Suprapubic skin (tissue), 4 donors: ENCODE measurements at regions not wholly inside any gene's neighbourhood (a gene's known extent, or its start where the extent isn't known, plus 50 kb on each side); places are given as distances from the start of the nearest gene placed in this dataset.

ENCODE experiments used
- CTCF ChIP-seq, 2 donors: fragments of 200-600 bp in 1 of 2; fragments of 450-650 bp in 1 of 2; sonication (generic) in 1 of 2; IDR thresholded peaks; one replicate each; pipeline ENCODE4 v1.5.1; 2016 to 2019; ENCODE audit warnings: antibody characterized with exemption in 2 of 2, mild to moderate bottlenecking in 1 of 2, moderate library complexity in 1 of 2
- POLR2A ChIP-seq, 2 donors: fragments of 450-650 bp; IDR thresholded peaks; one replicate each; pipeline ENCODE4 v1.6.1; 2017; ENCODE audit warnings: antibody characterized with exemption in 2 of 2, mild to moderate bottlenecking in 2 of 2, moderate library complexity in 2 of 2
- POLR2AphosphoS5 ChIP-seq, 3 donors: sonication (generic); formaldehyde crosslinking; IDR thresholded peaks; one replicate each; pipeline ENCODE4 v1.6.1; 2017; ENCODE audit warnings: antibody characterized with exemption in 3 of 3

- TF ChIP-seq POLR2AphosphoS5 (IDR thresholded peaks at IDR 0.05): no peak
- no peak for TF ChIP-seq CTCF (IDR thresholded peaks at IDR 0.05)
- no peak for TF ChIP-seq POLR2A (IDR thresholded peaks at IDR 0.05)
Observed at GRCh38 chr15:62912282-62912681, 130.3 kb upstream of the TPM1 start.
